ENCODE measurements at regions not wholly inside any gene's neighbourhood (a gene's known extent, or its start where the extent isn't known, plus 50 kb on each side); places are given as distances from the start of the nearest gene placed in this dataset.

GRCh38 chr9:1606253-1606652 is 408.9 kb upstream of the SMARCA2 start:
- no peaks in the 10 kb centered on the region for H3K36me3 ChIP-seq
- H3K4me3 ChIP-seq = no peak overlapping the region
- no peak overlapping the region for H3K27ac ChIP-seq
- no peak for TF ChIP-seq CTCF (IDR thresholded peaks at IDR 0.05)
- TF ChIP-seq POLR2AphosphoS5 (IDR thresholded peaks at IDR 0.05) = no peak
- TF ChIP-seq POLR2A (IDR thresholded peaks at IDR 0.05) = no peak
- H3K9me3 ChIP-seq = no peaks in the 10 kb centered on the region
- intact Hi-C loops (cut with DNase I; ENCODE audit: low total_unique reads) = no loop called here
- DNase-seq (ENCODE audit: low spot score in 2 of 2) = no peak
- no peaks in the 10 kb centered on the region for H3K4me1 ChIP-seq
- peaks cover 0 to 3% of the 10 kb centered on the region in 2 donors for H3K27me3 ChIP-seq

- Histone ChIP-seq H3K36me3 (no peaks in the 10 kb centered on the region), H3K9me3 (no peaks in the 10 kb centered on the region), H3K27me3 (no peaks in the 10 kb centered on the region), H3K27ac (no peak overlapping the region), H3K4me3 (no peak overlapping the region), H3K4me1 (no peaks in the 10 kb centered on the region)
- intact Hi-C loops (cut with DNase I; ENCODE audit: low total_unique reads) = no loop called here
- no peak for DNase-seq (ENCODE audit: low spot score in 2 of 2)
- TF ChIP-seq POLR2A (IDR thresholded peaks at IDR 0.05) = no peak
- TF ChIP-seq CTCF (IDR thresholded peaks at IDR 0.05) = no peak
- no peak for TF ChIP-seq POLR2AphosphoS5 (IDR thresholded peaks at IDR 0.05)
These were observed 402.3 kb upstream of the SMARCA2 start for GRCh38 chr9:1612886-1613285.

- no peak for DNase-seq (ENCODE audit: low spot score in 2 of 2)
- Histone ChIP-seq H3K36me3 (no peaks in the 10 kb centered on the region), H3K27ac (no peak overlapping the region), H3K4me3 (no peak overlapping the region), H3K27me3 (no peaks in the 10 kb centered on the region), H3K9me3 (no peaks in the 10 kb centered on the region), H3K4me1 (no peaks in the 10 kb centered on the region)
- intact Hi-C loops (cut with DNase I; ENCODE audit: low total_unique reads) = no loop called here
- TF ChIP-seq CTCF (IDR thresholded peaks at IDR 0.05) (no peak), POLR2AphosphoS5 (IDR thresholded peaks at IDR 0.05) (no peak), POLR2A (IDR thresholded peaks at IDR 0.05) (no peak)
These were observed 397.7 kb upstream of the SMARCA2 start for GRCh38 chr9:1617419-1617818.

- Histone ChIP-seq H3K27me3 (no peaks in the 10 kb centered on the region), H3K27ac (no peak overlapping the region), H3K4me1 (no peaks in the 10 kb centered on the region), H3K9me3 (no peaks in the 10 kb centered on the region), H3K4me3 (no peak overlapping the region), H3K36me3 (no peaks in the 10 kb centered on the region)
- TF ChIP-seq CTCF (IDR thresholded peaks at IDR 0.05) (no peak), POLR2A (IDR thresholded peaks at IDR 0.05) (no peak), POLR2AphosphoS5 (IDR thresholded peaks at IDR 0.05) (no peak)
- DNase-seq (ENCODE audit: low spot score in 2 of 2) = no peak
- intact Hi-C loops (cut with DNase I; ENCODE audit: low total_unique reads) = no loop called here
These were observed 395.0 kb upstream of the SMARCA2 start for GRCh38 chr9:1619915-1620710.

GRCh38 chr9:1637401-1637800 is 377.7 kb upstream of the SMARCA2 start:
- no peak overlapping the region for H3K4me3 ChIP-seq
- intact Hi-C loops (cut with DNase I; ENCODE audit: low total_unique reads) = no loop called here
- H3K27ac ChIP-seq = no peak overlapping the region
- H3K4me1 ChIP-seq = no peaks in the 10 kb centered on the region
- H3K36me3 ChIP-seq = no peaks in the 10 kb centered on the region
- no peaks in the 10 kb centered on the region for H3K9me3 ChIP-seq
- TF ChIP-seq POLR2A (IDR thresholded peaks at IDR 0.05) (no peak), POLR2AphosphoS5 (IDR thresholded peaks at IDR 0.05) (no peak), CTCF (IDR thresholded peaks at IDR 0.05) (no peak)
- no peaks in the 10 kb centered on the region for H3K27me3 ChIP-seq
- DNase-seq (ENCODE audit: low spot score in 2 of 2) = no peak
